HG03571 (cell line): ENCODE measurements at regions not wholly inside any gene's neighbourhood (a gene's known extent, or its start where the extent isn't known, plus 50 kb on each side); places are given as distances from the start of the nearest gene placed in this dataset.
"Not testable (repeated sequence)": the region's sequence is repeated elsewhere in the genome, so short reads cannot be mapped to it uniquely, and the experiment has no call there.

ENCODE experiments used
- ATAC-seq: cut with Tn5 transposase; IDR thresholded peaks from one replicate; pipeline ENCODE4 v1.9.1; 2021; ENCODE audit not compliant: unreplicated experiment

DNA sequence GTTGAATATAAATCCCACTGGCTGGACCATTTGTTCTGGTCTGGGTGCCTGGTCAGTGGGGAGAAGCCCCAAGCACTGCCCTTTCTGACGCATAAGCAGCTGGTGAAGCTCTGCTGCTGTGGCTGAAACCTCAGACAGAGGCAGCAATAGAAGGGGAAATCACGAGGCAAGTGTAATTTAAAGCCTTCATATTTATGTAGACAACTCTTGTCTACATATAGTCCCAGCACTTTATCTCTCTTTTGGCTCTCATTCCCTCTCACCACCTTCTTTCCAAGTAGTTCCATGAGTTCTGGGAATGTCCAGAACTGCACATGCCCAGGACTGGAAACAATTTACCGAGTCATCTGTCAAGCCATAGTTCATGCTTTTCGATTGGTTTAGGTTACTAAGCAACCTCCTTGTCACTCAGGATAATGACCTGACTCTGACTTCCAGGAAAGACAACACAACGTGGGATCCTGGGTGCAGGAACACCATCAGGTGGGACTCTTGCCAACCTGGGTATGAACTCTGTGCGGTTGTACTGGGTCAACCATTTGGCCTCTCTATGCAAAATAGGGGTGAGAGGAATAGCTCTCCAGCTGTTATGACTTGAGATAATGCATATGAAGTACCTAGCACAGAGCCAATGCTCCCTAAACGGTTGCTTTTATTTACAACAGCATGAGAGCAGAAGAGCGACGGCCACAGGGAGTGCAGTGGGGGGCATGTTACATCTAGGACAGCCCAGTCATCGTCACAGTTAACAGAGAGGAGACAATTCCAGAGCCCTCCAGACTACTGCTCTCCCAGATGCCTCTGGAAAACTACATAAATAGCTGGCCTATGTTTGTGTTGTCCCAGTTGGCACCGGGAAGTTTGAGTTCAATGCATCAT lies 321.9 kb downstream of the FOXO1 start:
- no peak for ATAC-seq

DNA sequence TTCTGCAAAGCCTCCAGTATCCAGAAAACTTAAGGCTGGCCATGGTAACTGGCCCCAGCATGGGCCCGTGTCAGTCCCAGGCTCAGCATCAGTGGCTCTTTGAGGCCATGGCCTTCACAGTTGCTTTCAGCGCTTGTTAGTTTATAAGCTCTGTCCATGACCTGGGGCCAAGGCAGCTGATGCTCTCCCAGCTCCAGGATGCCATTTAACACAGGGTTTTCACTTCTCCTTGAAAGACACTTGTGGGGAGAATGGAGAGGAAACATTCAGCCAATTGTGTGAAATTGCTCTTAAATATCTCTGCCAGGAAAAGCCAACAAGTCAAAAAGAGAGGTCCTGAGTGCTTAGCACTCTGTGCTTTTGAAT lies 321.3 kb downstream of the FOXO1 start:
- no peak for ATAC-seq

DNA sequence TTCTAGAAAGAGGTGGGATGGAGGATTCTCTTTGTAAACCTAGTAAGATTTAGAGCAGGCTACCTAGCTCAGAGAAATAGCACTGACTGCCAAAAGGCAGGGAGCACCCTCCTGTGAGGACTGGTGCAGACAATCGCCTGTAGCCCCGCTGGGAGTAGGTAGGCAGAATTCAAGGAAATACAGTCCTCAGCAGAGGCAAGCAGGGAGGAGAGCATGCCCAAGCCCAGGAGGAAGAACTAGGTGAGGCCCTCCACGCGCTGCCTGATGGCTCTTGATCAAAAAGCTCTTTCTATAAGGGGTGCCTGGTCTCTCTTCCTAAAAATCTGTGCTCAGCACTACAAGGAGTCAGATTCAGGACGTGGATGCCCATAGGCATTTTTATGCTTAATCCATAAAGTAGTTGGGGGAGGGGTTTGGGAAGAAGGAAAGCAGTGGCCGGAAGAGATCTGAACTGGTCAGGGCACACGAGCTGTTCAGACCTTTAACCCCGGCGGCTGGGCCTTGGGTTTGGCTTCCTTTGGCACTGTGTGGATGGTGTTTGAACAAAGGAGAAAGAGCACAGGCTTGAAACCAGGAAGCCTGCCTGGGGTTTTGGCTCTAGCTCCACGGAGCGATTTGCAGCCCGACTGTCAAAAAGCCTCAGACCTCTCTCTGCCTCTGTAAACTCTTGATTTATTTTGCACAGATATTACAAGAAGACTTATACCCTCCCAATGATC lies 320.6 kb downstream of the FOXO1 start:
- ATAC-seq = no peak

DNA sequence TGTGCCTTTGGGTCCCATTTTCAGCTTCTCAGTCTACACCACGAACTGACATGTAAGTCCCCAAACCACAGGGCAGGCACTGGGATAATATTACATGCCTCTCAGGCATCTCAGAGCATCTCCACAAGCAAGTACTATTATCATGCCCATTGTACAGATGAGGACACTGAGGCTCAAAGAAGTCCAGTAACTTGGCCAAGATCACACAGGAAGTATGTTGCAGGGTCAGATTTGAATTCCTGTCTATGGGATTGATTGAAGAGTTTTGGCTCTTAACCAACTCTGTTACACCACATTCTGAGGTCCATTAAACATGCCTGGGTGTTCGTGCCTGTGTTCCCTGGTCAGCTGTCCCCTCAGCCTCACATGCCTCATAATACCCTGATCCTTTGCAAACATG lies 319.8 kb downstream of the FOXO1 start:
- ATAC-seq = no peak

DNA sequence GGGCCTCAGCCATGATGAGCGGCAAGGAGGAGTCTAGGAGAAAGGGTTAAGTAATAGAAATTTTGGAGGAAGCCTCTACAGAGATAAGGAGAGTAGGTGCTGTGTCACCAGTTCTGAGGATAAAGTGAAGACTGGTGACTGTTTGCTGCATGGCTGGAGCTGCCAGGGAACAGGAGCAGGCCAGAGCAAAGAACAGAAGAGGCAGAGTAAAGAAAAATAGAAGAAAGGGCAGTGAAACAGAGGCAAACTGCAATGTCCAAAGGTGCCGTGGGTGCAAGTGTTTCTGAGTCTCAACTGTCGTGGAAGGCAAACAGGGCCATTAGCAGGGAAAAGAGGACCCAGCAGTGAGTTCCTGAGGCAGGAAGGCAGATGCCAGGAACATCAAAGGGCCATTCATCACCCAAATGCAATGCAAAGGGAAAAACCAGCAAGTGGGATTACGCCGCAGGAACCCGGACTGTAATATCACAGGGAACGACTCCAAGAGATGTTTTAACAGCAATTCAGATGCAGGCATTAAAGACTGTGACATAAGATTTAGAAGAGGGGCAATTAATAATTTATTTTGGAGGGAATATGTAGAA lies 318.3 kb downstream of the FOXO1 start:
- no peak for ATAC-seq

DNA sequence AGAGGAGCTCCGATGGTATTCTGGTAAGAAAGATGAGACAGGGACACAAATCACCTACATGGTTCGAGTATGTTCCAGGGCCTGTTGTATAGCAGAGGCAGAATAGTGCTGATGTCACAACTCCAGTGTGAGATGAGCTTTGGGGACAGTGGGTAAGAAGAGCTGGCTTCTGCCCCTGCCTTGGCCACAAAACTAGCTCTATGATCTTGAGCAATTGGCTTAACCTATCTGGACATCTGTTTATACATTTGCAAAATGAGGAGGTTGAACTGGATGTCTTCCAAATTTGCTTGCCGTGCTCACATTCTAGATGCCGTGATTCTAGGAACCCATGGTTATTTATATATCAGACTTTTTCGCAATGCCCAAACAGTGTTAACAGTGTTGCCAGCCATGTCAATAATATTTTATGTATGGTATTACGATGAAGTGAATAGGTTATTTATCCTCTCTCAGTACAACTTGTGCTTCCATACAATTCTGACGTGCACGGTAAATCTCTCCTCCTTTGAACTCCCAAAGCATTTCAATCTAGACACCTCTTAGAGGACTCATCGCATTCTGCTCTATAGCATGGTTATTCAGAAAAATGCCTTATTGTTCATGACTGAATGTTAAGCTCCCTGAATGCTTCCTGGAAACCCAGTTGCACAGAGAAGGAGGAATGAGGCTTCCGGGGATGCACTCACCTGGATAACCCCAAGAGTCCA lies 316.0 kb downstream of the FOXO1 start:
- ATAC-seq = no peak

DNA sequence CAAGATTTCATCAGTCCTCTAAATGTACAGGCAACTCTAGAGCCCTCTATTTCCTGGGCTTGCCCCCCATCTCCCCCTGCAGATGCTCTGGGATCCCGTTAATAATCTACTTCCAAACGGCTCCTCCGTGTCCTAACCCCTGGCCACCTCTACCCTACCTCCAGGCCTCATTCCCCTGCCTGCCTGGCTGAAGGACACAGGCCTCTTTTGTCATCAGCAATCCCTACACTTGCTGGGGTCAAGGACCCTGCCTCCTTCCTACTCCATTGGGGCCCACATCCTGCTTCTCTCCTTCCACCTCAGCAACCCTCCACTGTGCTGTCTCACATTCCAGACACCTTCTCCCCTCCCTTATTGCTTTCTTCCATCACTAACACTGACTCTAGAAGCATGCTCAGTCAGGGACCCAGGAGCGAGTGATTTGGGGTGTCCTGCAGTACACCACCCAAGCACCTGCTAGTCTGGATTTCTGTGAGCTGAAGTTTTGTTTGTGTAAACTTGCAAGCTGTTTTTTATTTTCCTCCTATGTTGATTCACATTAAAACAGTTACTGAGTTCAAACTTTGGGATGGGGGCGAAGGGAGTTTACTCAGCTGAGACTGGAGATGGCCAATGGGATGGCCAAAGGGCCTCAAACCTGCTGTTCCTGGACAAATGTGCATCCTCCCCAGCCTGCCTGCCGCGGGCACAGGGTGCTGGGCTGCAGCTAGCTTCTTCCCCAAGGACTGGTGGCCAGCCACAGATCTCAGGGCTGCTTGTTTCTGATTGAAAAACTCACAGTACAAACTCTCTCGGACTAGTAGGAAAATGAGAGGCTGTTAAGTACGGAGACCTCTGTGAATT lies 314.7 kb downstream of the FOXO1 start:
- no peak for ATAC-seq

DNA sequence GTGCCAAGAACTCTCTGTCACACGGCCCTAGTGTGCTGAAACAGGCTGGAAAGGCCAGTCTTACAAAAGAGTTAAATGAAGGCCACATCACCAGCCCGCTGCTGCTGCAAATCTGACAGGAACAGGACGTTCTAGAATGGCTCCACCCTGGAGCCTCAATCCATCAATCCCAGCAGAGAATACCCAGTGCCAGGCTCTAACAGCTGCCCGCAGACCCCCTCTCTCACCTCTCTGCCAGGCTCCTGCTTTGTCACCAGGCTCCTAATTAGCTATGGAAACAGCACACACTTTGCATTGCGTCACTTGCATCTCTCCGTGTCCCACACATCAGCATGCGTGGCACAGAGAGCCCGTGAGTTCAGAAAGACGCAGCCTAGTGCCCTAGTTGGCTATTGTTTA lies 314.1 kb downstream of the FOXO1 start:
- no peak for ATAC-seq

DNA sequence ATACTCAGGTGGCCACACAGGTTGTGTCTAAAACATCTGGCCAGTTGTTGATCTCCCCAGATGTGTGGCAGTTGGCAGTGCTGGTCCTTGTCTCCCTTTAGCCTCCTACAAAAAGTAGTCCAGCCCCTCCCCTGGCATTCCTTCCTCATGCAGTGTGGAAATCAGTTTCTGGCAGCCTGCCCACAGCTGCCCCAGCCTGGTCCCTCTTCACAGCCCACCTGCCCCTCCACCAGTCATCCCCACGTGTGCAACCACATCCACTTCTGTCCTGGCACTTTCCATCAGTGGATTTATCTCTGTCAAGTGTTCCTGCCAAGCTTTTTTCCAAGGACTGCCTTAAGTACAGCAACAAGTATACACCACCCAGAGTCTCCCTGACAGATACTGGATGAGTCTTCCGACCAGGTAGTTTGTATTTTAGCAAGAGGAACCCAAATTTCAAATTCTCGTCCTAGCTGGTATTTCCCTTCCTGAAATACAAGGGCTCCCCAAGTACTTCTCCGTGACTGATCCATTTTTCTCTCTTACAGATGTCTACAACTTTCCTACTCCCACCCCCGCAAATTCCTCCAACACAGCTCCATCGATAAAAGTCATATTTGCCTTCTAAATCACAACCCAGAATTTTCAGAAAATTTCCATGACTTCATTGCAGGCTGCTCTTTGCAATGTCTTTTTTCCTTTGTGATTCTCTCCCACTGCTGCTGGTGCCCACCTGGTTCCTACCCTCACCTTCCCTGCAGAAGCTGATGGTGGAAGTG lies 313.5 kb downstream of the FOXO1 start:
- ATAC-seq = no peak

DNA sequence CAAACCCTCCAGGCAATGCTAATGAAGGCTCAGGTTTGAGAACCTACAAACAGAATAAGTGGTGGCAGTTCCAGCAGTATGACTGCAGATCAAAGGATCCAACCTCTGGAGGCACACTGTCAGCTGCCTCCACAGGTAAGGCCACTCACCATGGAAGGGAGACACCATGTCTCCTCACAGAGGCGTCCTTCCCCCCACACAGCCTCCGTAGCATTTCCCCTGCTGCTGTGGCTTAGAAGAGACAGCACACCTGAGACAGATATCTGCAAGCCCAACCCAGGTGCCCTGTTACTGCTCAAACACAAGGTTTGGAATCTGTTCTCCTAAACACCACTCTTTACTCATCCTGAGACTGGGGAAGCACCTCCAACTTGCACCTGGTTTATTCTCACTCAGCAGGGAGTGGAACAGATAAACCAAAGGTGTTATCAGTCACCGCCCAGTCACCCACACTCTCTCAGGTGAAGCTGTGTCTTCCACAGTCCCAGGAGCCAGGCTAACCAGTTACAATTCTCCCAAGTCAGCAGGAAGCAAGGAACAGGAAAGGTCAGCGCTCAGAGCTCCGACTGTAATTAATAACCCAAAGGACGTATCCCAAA lies 311.2 kb downstream of the FOXO1 start:
- ATAC-seq = no peak

DNA sequence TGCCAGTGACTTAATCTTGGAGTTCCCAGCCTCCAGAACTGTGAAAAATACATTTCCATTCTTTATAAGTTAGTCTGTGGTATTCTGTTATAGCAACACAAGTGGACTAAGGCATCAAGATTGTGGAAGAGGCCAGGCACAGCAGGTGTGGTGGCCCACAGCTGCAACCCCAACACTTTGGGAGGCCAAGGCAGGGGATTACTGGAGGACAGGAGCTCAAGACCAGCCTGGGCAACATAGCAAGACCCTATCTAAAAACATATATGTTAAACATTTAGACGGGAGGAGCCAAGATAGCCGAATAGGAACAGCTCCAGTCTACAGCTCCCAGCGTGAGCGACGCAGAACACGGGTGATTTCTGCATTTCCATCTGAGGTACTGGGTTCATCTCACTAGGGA lies 310.4 kb downstream of the FOXO1 start:
- ATAC-seq = no peak

DNA sequence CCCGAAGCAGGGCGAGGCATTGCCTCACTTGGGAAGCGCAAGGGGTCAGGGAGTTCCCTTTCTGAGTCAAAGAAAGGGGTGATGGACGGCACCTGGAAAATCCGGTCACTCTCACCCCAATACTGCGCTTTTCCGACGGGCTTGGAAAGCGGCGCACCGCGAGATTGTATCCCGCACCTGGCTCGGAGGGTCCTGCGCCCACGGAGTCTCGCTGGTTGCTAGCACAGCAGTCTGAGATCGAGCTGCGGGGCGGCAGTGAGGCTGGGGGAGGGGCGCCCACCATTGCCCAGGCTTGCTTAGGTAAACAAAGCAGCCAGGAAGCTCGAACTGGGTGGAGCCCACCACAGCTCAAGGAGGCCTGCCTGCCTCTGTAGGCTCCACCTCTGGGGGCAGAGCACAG lies 310.0 kb downstream of the FOXO1 start:
- ATAC-seq = not testable (repeated sequence)

DNA sequence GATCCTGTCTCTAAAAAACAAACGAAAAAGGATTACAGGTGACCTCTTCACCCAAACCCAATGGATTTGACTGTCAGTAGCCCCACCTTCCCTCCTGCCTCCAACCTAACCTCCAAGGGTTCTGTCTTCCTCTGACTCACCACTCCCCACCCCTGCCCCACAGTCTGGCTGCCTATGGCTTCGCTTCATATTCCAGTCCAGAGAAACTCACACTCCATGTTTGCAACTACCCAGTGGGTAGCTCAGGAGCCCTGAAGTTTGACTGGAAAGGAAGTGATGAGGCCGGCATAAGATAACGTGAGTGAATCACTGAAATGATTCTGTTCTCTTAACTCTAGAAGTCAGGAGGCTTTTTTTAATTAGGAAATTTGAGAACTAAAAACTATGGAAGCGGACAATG lies 303.9 kb downstream of the FOXO1 start:
- no peak for ATAC-seq

DNA sequence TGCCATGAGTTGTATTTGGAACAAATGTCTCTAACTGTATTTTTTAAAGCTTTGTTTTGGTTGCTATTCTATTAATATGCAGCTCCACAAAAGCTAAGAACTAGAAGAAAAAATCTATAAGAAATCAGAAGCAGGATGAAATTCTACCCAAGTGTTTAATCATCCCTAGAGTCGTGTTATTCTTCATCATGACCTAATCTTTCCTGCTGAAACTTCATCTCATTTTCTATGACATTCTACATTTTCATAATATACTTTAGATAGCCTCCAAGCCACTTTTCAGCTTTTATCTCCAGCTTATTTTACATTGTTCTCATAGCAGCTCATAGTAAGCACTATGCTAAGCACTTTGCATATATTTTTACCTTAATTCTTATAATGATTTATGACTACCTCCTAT lies 302.8 kb downstream of the FOXO1 start:
- no peak for ATAC-seq

DNA sequence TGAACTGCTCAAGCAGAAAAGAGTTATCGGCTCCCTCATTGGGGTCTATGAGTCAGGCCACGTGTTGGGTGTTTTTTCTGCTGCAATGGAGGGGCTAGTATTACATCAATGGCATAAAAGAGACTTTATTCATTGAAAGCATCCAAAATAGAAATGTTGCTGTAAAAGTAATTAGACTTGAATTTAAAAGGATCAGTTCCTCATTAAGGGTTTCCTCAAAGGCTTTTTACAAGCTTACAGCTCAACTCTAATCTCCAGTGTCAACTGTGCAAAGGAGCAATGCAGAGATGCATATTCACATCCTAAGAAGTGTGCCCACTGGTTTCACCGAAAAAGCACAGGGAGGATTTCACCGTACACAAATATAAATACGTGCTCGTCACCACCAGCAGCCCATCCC lies 300.3 kb downstream of the FOXO1 start:
- ATAC-seq = no peak

DNA sequence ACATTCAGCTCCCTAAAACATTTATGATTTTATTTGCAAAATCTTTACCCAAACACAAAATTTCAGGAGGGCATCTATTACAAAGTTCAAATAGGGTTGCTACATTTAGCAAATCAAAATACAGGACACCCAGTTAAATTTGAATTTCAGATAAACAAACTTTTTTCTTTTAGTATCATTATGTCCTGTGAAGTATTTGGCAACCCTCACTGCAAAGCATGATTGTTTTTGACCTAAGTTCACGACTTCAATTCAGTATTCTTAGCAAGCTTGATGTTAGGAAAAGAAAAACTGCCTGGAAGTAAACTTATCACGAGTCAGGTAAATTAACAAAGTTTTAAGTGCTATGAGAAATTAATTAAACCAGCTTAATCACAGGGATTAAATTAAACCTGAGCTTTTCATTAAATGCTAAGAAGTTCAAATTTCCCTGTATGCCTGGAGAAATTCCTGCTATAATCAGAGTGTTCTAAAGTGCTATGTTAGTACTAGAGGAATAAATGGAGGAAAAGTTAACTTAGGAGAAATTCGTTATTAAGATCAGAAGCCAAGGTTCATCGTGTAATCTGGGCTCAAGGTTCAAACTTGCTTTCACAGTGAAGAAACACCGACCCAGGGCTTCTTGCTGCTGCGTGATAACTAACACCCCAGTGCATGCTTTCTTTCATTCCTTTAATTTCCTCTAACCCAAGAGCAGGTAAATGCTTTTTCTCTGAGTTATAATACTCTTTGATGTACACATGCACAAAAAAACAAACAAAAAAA lies 298.1 kb downstream of the FOXO1 start:
- no peak for ATAC-seq

DNA sequence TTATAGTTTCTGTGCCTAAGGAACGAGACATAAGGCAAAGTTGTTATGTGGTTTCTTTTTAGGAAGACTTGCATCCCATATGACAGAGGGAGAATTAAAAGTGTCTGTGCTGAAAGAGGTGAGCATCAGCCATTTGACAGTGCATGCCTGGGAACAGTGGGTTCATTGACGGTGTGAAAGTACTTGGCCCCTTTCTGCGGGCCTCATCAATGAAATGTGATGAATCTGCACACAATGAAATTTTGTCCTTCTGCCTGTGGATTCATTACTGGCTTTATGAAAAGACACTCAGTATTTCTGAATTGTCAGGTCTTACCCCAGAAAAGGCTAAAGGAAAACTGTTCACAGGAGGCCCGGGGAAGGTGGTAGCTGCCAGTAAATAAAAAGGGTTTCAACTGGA lies 295.8 kb downstream of the FOXO1 start:
- no peak for ATAC-seq

DNA sequence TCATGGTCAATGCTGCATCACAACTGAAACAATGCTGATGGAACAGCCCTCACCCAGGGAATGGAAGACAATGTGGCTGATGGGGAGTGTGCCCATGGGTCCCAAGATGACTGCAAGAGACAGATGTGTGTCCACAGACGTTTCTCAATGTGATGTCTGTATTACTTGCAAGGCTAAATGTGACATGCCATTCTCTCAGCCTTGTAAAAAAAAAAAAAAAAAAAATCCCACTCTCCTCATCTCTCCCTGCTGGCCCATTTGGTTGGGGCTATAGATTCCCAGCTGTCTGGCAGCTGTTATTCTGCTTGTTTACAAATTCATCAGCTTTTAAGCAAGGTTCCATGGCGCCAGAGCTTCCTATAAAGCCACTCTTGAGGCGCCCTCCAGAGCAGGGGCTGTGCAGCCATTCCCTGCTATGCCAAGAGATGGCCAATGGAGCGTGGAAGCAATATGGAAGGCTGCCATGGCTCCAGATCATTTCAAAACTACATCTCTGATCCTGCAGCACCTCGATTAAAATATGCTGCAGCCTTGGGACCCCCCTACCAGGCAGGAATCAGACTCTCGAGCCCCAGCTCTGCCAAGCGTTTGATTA lies 294.8 kb downstream of the FOXO1 start:
- no peak for ATAC-seq
